Memory B cell (primary cell): ENCODE measurements at regions not wholly inside any gene's neighbourhood (a gene's known extent, or its start where the extent isn't known, plus 50 kb on each side); places are given as distances from the start of the nearest gene placed in this dataset.

Experiments
- ATAC-seq: fragments of 150-1000 bp; cut with Tn5 transposase; 2 replicates; pipeline ENCODE4 v1.10.0; 2021; ENCODE audit warnings: low read depth, mild to moderate bottlenecking, moderate library complexity
- DNase-seq, 2 donors: peaks; one replicate each; pipeline ENCODE4 v3.0.0; 2022; ENCODE audit warnings: low spot score in 2 of 2
- H3K27ac Mint-ChIP-seq: one replicate; pipeline ENCODE4 v1.8.0; 2022; ENCODE audit warnings: mild to moderate bottlenecking, moderate library complexity, mixed read lengths
- H3K27me3 Mint-ChIP-seq: one replicate; pipeline ENCODE4 v1.8.0; 2022; ENCODE audit warnings: mixed read lengths
- H3K36me3 Mint-ChIP-seq: one replicate; pipeline ENCODE4 v1.8.0; 2022; ENCODE audit warnings: mild to moderate bottlenecking, mixed read lengths
- H3K4me1 Mint-ChIP-seq: one replicate; pipeline ENCODE4 v1.8.0; 2022; ENCODE audit warnings: mixed read lengths
- H3K4me3 Mint-ChIP-seq: one replicate; pipeline ENCODE4 v1.8.0; 2022; ENCODE audit warnings: mild to moderate bottlenecking, moderate library complexity, mixed read lengths
- H3K9me3 Mint-ChIP-seq: one replicate; pipeline ENCODE4 v1.8.0; 2022; ENCODE audit warnings: mixed read lengths

DNA sequence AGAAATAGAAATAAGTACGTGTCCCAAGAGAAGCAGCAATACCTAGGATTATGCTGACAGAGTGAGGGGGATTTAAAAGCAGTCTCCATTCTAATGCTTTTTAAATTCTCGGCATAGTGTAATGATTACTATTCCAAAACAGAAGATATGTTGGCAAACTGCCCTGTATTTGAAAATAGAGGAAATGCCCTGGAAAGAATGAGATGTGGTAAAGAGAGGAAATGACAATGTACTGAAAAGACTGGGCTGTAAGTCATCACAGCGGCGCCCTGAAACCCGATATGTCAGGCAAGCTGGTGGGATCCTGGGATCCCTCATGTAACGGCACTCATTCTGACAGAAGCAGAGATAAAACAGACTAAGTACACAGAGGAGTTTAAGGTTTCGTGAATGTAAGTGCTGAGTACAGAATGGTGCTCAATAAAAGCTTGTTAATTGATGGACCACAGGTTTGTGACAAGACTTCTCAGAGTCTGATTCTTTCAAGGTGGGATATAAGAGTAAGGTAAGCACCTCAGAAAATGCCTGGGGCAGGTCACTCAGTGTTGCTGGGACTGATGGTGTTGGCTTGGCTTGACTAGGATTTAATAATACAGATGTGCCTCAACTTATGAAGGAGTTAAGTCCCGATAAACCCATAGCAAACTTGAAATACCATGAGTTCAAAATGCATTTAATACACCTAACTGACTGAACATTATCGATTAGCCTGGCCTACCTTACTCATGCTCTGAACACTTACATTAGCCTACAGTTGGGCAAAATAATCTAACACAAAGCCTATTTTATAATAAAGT lies 91.4 kb downstream of the NFKBIZ start:
- DNase-seq: no peak

DNA sequence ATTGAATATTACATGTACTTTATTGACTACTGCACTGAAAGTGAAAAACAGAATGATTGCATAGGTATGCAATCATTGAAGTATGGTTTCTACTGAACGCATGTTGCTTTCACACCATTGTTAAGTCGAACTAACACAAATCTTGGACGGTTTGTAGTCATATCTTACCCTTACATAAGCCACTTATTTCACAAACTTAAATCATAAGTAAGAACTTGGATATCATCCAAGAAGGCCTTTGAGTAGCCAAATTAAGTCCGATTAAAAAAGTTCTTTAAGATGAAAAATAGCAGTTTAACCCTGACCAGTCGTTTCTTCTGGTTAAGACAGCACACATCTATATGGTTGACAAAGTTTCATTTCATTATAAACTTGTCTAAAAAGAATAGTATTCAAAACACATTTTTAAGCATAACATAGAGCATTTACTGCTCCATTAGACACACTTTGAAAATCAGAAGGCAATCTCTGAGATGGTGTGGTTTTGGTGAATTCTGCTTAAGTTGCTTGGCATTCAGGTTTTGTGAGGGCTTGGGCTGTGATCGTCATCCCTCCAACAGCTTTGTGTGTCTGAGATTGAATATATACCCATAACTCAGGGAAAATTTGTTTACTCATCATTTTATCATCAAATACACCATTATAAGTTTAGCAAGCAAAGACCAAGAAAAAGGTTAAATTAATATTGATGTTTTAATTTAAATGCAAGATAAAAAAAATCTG lies 92.2 kb downstream of the NFKBIZ start:
- DNase-seq (no peak), ATAC-seq (no peak)
- Mint-ChIP-seq H3K36me3 (no peaks in the 10 kb centered on the region), H3K4me3 (no peak overlapping the region), H3K27ac (no peak overlapping the region), H3K27me3 (no peaks in the 10 kb centered on the region), H3K4me1 (peaks cover 23% of the 10 kb centered on the region), H3K9me3 (peaks cover 1% of the 10 kb centered on the region)

More for the DNA sequence above, 91.4 kb downstream of the NFKBIZ start:
- Mint-ChIP-seq H3K27me3 (no peaks in the 10 kb centered on the region), H3K9me3 (peaks cover 1% of the 10 kb centered on the region), H3K4me3 (no peak overlapping the region), H3K27ac (no peak overlapping the region), H3K36me3 (no peaks in the 10 kb centered on the region), H3K4me1 (peaks cover 19% of the 10 kb centered on the region)
- ATAC-seq: no peak

DNA sequence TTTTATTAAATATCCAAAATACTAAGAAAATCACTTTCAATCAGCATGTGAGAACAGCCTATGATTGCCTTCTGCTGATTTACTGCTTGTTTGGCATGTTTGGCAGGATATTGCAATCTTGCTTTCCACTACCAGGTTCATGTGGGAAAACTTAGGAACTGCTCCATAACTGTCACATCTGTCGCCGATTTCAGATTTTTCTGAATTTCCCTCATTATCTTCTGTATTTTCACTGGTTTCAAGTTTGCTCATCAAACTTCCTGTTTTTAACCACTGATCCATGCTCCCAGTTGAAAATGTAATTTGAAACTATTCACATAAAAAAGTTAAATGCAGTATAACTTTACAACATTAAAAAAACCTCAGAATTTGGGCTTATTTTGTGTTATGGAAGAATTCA lies 93.0 kb downstream of the NFKBIZ start:
- Mint-ChIP-seq H3K27ac (peak overlapping the region; percentile 39), H3K4me1 (peaks cover 15% of the 10 kb centered on the region), H3K36me3 (no peaks in the 10 kb centered on the region), H3K4me3 (peak overlapping the region; percentile 21), H3K9me3 (peaks cover 1% of the 10 kb centered on the region), H3K27me3 (no peaks in the 10 kb centered on the region)
- DNase-seq: no peak
- ATAC-seq: peak; percentile 43

DNA sequence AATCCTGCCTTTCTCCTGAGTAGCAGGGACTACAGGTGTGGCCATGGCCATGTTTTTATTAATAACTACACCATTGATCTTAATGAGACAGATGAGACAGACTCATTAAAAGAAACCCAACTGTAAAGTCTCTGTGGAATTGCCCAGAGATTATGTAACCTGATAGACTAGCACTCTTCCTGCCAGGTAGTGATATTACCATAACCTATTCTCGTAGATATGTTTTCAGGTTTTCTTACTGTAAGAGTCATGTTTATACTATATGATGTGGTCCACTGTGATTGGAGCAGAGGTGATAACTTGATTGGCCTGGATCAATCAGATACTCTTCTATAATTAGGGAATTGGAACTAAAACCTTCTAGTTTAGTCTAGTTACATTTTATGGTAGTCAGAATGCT lies 93.7 kb downstream of the NFKBIZ start:
- peaks cover 1% of the 10 kb centered on the region for H3K9me3 Mint-ChIP-seq
- ATAC-seq (no peak), DNase-seq (no peak)
- peak overlapping the region; percentile 56 for H3K27ac Mint-ChIP-seq
- no peaks in the 10 kb centered on the region for H3K27me3 Mint-ChIP-seq
- H3K4me3 Mint-ChIP-seq: no peak overlapping the region
- H3K4me1 Mint-ChIP-seq: peaks cover 14% of the 10 kb centered on the region
- no peaks in the 10 kb centered on the region for H3K36me3 Mint-ChIP-seq

DNA sequence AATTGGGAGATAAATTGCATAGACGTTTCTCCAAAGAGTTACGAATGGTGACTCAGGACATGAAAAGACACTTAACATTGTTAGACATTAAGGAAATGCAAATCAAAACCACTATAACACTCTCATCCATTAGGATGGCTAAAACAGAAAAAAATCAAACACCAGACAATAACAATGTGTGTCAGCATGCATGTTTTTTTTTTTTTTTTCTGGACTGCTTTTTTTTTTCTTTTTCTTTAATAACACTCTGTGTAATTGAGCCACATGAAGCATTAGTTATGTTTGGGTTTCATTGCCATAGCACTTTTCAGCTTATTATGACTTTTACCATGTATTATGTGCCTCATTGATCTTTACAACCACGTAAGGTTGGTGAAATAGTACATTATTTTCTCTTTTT lies 95.0 kb downstream of the NFKBIZ start:
- Mint-ChIP-seq H3K4me1 (peaks cover 17% of the 10 kb centered on the region), H3K27me3 (no peaks in the 10 kb centered on the region), H3K4me3 (no peak overlapping the region), H3K9me3 (peaks cover 1% of the 10 kb centered on the region), H3K27ac (no peak overlapping the region), H3K36me3 (no peaks in the 10 kb centered on the region)
- no peak for ATAC-seq
- no peak for DNase-seq

DNA sequence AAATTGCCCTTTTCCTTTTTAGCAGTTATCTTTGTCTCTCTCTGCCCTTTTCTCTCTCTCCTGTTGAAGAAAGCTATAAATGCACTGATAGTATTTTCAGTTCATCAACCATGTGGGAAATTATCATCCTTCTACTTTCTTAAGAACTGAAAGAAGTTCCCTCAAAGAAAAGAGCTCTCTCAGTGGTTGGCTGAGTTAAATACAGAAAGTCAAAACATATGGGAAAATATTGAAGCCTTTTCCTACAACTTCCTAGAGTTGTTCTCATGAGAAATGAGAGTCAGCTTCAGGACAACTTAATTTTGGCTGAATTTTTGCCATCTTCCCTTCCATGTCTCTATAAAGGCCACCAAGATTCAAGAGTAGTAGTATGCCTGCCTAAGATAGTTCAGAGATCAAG lies 96.7 kb downstream of the NFKBIZ start:
- no peaks in the 10 kb centered on the region for H3K36me3 Mint-ChIP-seq
- peaks cover 1% of the 10 kb centered on the region for H3K9me3 Mint-ChIP-seq
- peak overlapping the region; percentile 36 for H3K27ac Mint-ChIP-seq
- peaks cover 17% of the 10 kb centered on the region for H3K4me1 Mint-ChIP-seq
- no peak overlapping the region for H3K4me3 Mint-ChIP-seq
- DNase-seq: no peak
- H3K27me3 Mint-ChIP-seq: no peaks in the 10 kb centered on the region
- no peak for ATAC-seq

DNA sequence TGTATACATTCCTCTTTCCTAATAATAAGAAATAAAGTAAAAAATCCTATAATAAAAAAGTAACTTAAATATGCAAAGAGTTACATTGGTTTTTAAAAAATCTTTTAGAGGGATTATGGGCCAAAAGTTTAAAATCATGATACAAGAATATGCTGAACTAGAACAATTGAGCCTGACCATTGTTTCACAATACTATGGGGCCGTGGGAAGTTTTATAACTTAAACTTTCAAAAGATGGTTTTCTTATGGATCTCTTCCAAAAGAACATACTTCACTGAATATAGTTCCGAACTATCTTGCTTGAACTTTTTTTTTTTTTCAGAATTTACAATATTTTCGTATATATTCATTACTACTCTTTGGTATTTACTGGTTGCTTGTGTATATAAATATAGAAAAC lies 97.6 kb downstream of the NFKBIZ start:
- Mint-ChIP-seq H3K4me3 (no peak overlapping the region), H3K27ac (no peak overlapping the region), H3K36me3 (no peaks in the 10 kb centered on the region), H3K4me1 (peaks cover 17% of the 10 kb centered on the region), H3K27me3 (no peaks in the 10 kb centered on the region), H3K9me3 (peaks cover 1% of the 10 kb centered on the region)
- DNase-seq (no peak), ATAC-seq (no peak)

DNA sequence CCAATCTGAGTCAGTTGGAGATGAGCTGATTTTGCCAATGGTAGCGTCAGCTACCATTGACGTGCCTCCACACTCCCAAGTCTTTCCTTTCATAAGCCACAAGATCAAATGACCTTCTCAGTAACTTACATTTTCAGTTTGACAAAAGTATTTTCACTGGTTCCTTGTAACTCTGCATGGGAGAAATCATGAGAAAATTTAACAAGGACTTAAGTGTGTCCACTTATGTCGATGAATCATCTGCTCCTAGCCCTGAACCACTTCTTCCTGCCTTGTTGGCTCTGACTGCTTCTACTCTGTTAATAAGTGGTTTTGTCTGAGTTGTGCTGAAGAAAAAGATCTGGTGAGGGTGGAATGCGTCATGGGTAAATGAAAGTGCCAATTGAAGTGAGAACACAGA lies 101.2 kb downstream of the NFKBIZ start:
- H3K36me3 Mint-ChIP-seq: no peaks in the 10 kb centered on the region
- no peak for ATAC-seq
- no peaks in the 10 kb centered on the region for H3K9me3 Mint-ChIP-seq
- DNase-seq: no peak
- H3K4me3 Mint-ChIP-seq: no peak overlapping the region
- peaks cover 7% of the 10 kb centered on the region for H3K4me1 Mint-ChIP-seq
- H3K27ac Mint-ChIP-seq: peak overlapping the region; percentile 12
- H3K27me3 Mint-ChIP-seq: no peaks in the 10 kb centered on the region

DNA sequence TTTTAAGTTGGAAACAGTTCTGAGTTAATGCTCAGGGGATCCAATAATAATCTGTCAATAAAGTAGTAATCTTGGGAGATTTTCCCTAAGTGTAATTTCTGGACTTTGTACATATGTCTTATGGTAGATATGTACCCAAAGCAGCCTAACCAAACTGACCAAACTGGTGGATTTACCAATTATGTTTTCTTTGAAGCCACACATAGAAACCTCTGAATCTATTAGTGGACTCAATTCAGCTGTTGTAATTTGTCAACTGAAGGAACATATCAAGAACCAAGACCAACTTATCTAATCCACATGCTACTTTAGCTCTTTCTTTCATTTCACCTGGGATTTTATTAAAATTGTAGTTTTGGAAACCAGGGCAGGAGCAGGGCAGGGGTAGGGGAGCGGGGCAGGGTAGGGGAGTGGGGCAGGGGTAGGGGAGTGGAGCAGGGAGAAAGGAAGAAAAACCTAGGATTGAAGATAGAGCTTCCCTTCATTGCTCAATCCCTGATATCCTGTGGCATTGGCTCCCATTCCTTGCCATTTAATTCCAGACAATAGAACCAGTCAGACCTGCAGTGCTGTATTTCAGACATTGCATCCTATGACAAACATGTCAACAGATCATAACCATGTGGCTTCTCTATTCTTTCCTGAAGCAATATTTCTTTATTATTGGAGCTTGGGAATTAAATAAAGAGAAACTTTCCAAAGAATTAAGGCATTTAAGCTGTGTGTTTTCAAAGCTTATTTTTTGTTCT lies 101.8 kb downstream of the NFKBIZ start:
- peaks cover 3% of the 10 kb centered on the region for H3K4me1 Mint-ChIP-seq
- no peak for ATAC-seq
- no peak overlapping the region for H3K4me3 Mint-ChIP-seq
- H3K27ac Mint-ChIP-seq: peak overlapping the region; percentile 12
- no peaks in the 10 kb centered on the region for H3K9me3 Mint-ChIP-seq
- no peak for DNase-seq
- no peaks in the 10 kb centered on the region for H3K36me3 Mint-ChIP-seq
- H3K27me3 Mint-ChIP-seq: no peaks in the 10 kb centered on the region

DNA sequence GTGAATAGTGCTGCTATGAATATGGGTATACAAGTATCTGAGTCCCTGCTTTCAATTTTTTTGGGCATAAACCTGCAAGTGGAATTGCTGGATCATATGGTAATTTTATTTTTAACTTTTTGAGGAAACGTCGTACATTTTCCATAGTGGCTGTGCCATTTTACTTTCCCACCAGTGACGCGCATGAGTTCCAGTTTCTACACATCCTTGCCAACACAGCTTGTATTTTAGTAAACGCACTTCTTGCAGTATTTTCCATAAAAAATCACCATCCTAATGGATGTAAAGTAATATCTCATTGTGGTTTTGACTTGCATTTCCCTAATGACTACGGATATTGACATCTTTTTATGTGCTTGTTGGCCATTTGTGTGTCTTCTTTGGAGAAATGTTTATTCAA lies 105.0 kb downstream of the NFKBIZ start:
- H3K36me3 Mint-ChIP-seq: no peaks in the 10 kb centered on the region
- H3K27me3 Mint-ChIP-seq: no peaks in the 10 kb centered on the region
- DNase-seq (no peak), ATAC-seq (no peak)
- H3K4me3 Mint-ChIP-seq: no peak overlapping the region
- H3K4me1 Mint-ChIP-seq: no peaks in the 10 kb centered on the region
- H3K9me3 Mint-ChIP-seq: no peaks in the 10 kb centered on the region
- H3K27ac Mint-ChIP-seq: no peak overlapping the region

DNA sequence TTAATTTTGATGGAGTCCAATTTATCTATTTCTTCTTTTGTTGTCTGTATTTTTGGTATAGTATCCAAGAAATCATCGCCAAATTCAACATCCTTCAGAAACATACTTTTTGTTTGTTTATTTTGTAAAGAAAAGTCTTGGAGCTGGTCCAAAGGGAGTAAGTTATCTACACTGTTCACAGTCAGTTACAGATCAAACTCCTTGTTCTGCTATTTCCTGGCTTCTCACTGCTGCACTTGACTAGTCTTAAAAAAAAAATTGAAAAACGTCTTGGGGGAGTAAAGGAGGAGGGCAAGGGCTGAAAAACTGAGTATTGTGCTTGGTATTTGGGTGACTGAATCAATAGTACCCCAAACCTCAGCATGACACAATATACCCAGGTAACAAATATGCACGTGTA lies 105.6 kb downstream of the NFKBIZ start:
- DNase-seq: no peak
- no peaks in the 10 kb centered on the region for H3K4me1 Mint-ChIP-seq
- ATAC-seq: no peak
- no peaks in the 10 kb centered on the region for H3K36me3 Mint-ChIP-seq
- no peaks in the 10 kb centered on the region for H3K9me3 Mint-ChIP-seq
- no peaks in the 10 kb centered on the region for H3K27me3 Mint-ChIP-seq
- H3K27ac Mint-ChIP-seq: no peak overlapping the region
- H3K4me3 Mint-ChIP-seq: no peak overlapping the region

DNA sequence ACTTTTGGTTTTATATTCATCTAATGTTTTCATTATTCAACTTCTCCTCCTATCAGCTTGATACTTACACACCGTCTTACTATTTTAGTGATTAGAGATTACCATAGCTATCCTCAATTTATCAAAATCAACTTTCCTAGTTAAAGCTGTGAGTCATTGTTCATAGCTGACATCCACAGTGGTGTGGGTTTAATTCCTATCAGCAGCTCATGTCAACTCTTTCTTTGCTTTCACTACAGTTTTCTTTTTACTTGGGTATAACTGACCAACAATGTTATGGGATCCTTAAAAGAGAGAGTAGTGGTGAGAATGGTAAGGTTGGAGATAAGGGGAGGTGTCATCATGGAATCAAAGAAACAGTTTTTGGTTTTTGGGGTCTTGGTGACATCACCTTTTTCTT lies 112.7 kb downstream of the NFKBIZ start:
- H3K27ac Mint-ChIP-seq: peak overlapping the region; percentile 45
- H3K9me3 Mint-ChIP-seq: peaks cover 1% of the 10 kb centered on the region
- ATAC-seq: no peak
- H3K4me3 Mint-ChIP-seq: no peak overlapping the region
- H3K4me1 Mint-ChIP-seq: peaks cover 6% of the 10 kb centered on the region
- no peaks in the 10 kb centered on the region for H3K36me3 Mint-ChIP-seq
- no peak for DNase-seq
- H3K27me3 Mint-ChIP-seq: no peaks in the 10 kb centered on the region

DNA sequence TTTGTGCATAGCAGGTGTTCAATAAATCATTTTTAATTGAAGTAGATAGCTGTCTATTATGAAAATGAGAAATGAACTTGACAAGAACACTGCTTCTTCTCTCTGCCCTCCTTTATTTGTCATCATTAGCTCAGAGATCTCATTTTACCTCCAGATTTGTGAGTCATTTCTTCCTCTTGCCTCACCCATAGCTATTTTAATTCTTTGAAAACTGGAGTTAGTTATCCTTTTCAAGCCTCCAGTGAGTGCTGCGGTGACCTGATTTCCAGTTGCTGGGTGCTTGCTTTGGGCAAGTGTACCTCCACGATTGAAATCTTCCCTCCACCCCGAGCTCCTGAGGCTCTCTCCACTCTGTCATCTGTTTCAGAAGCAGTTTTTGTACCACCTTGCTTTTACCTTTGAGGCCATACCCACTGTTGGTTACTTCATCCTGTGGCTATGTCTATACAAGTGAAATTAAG lies 114.6 kb downstream of the NFKBIZ start:
- H3K9me3 Mint-ChIP-seq: peaks cover 1% of the 10 kb centered on the region
- H3K4me3 Mint-ChIP-seq: no peak overlapping the region
- peaks cover 6% of the 10 kb centered on the region for H3K4me1 Mint-ChIP-seq
- ATAC-seq (no peak), DNase-seq (no peak)
- H3K27me3 Mint-ChIP-seq: no peaks in the 10 kb centered on the region
- H3K36me3 Mint-ChIP-seq: no peaks in the 10 kb centered on the region
- H3K27ac Mint-ChIP-seq: no peak overlapping the region

DNA sequence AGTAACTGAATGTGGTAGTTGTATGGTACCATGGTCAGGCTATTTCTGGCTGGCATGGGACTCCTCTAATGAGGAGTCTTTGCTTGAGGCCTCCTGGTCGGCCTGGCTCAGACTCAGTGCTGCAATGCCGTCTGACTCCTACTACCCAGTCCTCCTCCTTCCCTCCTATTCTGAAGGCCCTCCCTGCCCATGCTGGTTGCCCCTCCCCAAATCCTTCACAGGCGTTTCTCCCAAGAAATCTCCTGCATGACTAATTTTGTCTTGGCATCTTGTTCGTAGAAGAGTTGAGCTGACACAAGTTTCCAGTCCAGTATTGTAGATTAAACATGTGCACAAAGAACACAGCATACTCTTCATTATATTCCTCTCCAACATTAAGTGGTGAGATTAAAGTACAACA lies 115.5 kb downstream of the NFKBIZ start:
- peaks cover 6% of the 10 kb centered on the region for H3K4me1 Mint-ChIP-seq
- DNase-seq (no peak), ATAC-seq (no peak)
- no peaks in the 10 kb centered on the region for H3K27me3 Mint-ChIP-seq
- no peak overlapping the region for H3K27ac Mint-ChIP-seq
- H3K36me3 Mint-ChIP-seq: no peaks in the 10 kb centered on the region
- H3K9me3 Mint-ChIP-seq: peaks cover 1% of the 10 kb centered on the region
- no peak overlapping the region for H3K4me3 Mint-ChIP-seq
